ENCODE measurements at regions not wholly inside any gene's neighbourhood (a gene's known extent, or its start where the extent isn't known, plus 50 kb on each side); places are given as distances from the start of the nearest gene placed in this dataset.

DNA sequence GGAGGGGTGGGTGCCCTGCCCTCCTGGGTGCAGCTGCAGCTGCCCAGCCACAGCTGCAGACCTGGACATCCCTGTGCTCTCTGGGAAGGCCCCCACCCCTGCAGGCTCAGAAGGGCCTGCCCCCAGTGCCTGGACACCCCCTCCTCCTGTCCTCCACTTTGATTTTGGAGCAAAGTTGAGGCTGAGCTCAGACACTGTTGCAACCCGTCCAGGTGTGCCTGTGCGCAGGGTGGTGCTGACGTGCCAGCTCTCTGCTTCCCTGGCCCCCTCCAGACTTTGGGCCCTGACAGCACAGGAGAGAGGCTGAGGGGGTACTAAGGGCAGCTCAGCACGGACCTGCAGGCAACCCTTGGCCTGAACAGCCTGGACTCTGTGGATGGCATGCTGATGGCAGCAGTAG is 750.3 kb downstream of the ARAP2 start (continued):
- no peak for TF ChIP-seq ARNTL (CRISPR knock-in tag; IDR thresholded peaks at IDR 0.05; ENCODE audit: borderline replicate concordance, low read depth)

DNA sequence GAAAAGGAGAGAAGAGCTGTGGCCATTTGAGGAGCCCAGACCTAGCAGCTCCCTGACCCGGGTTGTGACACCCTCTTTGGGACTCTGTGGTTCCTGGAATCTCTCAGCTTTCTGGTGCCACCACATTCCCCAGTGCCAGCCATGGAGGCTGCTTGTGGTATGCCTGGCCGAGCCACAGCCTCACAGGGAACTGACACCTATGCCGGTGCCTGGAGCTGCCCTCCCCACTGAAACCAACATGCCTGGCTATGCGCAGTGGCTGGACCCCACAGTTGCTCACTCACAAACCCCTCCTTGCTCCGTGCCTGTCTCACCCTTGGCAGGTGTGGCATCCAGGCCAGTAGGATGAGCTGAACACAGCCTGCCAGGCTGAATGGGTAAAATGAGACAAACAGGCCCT is 749.4 kb downstream of the ARAP2 start:
- no peak for TF ChIP-seq ZFP3 (CRISPR knock-in tag; IDR thresholded peaks at IDR 0.05)
- TF ChIP-seq TOX (CRISPR knock-in tag; IDR thresholded peaks at IDR 0.05; ENCODE audit: borderline replicate concordance), result no peak
- no peak for ATAC-seq

DNA sequence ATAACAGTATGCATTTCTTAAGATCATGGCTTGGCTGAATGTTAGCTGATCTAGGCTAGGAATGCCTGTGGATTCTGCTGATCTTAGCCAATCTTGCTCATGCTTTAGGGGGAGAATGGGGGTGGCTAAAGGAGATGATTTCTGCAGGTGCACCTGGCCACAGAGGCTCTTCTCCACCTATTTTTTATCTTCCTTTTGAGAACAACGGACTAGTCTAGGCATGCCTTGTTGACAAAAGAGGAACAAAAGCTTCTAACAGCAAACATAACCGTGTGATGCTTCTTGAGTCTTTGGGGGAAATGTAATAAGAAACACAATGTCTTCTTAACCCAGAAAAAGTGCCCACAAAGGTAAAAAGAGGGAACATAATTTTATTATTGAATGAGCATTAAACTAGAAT is 743.5 kb downstream of the ARAP2 start:
- ATAC-seq, result no peak
- TF ChIP-seq OSR1 (CRISPR knock-in tag; IDR thresholded peaks at IDR 0.05) (no peak), ZNF565 (CRISPR knock-in tag; conservative IDR thresholded peaks at IDR 0.05; ENCODE audit: low read depth) (no peak), TOX (CRISPR knock-in tag; IDR thresholded peaks at IDR 0.05; ENCODE audit: borderline replicate concordance) (no peak), CSDC2 (CRISPR knock-in tag; IDR thresholded peaks at IDR 0.05) (no peak), PPARA (CRISPR knock-in tag; IDR thresholded peaks at IDR 0.05; ENCODE audit: borderline replicate concordance) (no peak)
- TF ChIP-seq, protein P1, sequence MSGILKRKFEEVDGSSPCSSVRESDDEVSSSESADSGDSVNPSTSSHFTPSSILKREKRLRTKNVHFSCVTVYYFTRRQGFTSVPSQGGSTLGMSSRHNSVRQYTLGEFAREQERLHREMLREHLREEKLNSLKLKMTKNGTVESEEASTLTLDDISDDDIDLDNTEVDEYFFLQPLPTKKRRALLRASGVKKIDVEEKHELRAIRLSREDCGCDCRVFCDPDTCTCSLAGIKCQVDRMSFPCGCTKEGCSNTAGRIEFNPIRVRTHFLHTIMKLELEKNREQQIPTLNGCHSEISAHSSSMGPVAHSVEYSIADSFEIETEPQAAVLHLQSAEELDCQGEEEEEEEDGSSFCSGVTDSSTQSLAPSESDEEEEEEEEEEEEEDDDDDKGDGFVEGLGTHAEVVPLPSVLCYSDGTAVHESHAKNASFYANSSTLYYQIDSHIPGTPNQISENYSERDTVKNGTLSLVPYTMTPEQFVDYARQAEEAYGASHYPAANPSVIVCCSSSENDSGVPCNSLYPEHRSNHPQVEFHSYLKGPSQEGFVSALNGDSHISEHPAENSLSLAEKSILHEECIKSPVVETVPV (CRISPR knock-in tag; IDR thresholded peaks at IDR 0.05), result no peak
- TF ChIP-seq, protein P2, sequence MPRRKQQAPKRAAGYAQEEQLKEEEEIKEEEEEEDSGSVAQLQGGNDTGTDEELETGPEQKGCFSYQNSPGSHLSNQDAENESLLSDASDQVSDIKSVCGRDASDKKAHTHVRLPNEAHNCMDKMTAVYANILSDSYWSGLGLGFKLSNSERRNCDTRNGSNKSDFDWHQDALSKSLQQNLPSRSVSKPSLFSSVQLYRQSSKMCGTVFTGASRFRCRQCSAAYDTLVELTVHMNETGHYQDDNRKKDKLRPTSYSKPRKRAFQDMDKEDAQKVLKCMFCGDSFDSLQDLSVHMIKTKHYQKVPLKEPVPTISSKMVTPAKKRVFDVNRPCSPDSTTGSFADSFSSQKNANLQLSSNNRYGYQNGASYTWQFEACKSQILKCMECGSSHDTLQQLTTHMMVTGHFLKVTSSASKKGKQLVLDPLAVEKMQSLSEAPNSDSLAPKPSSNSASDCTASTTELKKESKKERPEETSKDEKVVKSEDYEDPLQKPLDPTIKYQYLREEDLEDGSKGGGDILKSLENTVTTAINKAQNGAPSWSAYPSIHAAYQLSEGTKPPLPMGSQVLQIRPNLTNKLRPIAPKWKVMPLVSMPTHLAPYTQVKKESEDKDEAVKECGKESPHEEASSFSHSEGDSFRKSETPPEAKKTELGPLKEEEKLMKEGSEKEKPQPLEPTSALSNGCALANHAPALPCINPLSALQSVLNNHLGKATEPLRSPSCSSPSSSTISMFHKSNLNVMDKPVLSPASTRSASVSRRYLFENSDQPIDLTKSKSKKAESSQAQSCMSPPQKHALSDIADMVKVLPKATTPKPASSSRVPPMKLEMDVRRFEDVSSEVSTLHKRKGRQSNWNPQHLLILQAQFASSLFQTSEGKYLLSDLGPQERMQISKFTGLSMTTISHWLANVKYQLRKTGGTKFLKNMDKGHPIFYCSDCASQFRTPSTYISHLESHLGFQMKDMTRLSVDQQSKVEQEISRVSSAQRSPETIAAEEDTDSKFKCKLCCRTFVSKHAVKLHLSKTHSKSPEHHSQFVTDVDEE (CRISPR knock-in tag; IDR thresholded peaks at IDR 0.05), result no peak

DNA sequence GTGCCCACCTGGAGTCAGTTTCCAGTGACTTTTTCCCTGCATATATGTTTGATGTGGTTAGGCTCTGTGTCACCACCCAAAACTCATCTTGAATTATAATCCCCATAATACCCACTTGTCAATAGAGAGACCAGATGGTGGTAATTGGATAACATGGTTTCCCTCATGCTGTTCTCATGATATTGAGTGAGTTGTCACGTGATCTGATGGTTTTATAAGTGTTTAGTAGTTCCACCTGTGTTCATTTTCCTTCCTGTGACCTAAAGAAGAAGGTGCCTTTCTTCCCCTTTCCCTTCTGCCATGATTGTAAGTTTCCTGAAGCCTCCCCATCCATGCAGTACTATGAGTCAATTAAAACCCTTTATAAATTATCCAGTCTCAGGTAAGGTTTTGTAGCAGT is 740.9 kb downstream of the ARAP2 start:
- no peak for TF ChIP-seq OSR1 (CRISPR knock-in tag; IDR thresholded peaks at IDR 0.05)
- no peak for TF ChIP-seq TCF4 (CRISPR knock-in tag; IDR thresholded peaks at IDR 0.05; ENCODE audit: borderline replicate concordance)
- TF ChIP-seq ISL1 (CRISPR knock-in tag; IDR thresholded peaks at IDR 0.05), result no peak
- TF ChIP-seq, protein P3, sequence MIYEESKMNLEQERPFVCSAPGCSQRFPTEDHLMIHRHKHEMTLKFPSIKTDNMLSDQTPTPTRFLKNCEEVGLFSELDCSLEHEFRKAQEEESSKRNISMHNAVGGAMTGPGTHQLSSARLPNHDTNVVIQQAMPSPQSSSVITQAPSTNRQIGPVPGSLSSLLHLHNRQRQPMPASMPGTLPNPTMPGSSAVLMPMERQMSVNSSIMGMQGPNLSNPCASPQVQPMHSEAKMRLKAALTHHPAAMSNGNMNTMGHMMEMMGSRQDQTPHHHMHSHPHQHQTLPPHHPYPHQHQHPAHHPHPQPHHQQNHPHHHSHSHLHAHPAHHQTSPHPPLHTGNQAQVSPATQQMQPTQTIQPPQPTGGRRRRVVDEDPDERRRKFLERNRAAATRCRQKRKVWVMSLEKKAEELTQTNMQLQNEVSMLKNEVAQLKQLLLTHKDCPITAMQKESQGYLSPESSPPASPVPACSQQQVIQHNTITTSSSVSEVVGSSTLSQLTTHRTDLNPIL (CRISPR knock-in tag; IDR thresholded peaks at IDR 0.05; ENCODE audit: low read depth), result no peak
- TF ChIP-seq, protein P1 (CRISPR knock-in tag; IDR thresholded peaks at IDR 0.05), result no peak
- TF ChIP-seq CSDC2 (CRISPR knock-in tag; IDR thresholded peaks at IDR 0.05), result no peak
- no peak for TF ChIP-seq ARNTL (CRISPR knock-in tag; IDR thresholded peaks at IDR 0.05; ENCODE audit: borderline replicate concordance, low read depth)
- no peak for TF ChIP-seq ZNF70 (CRISPR knock-in tag; IDR thresholded peaks at IDR 0.05)
- TF ChIP-seq ZC3H10 (CRISPR knock-in tag; IDR thresholded peaks at IDR 0.05), result no peak
- TF ChIP-seq, protein P2 (CRISPR knock-in tag; IDR thresholded peaks at IDR 0.05), result no peak
- no peak for TF ChIP-seq GLIS3 (CRISPR knock-in tag; IDR thresholded peaks at IDR 0.05)
- TF ChIP-seq, protein P4, sequence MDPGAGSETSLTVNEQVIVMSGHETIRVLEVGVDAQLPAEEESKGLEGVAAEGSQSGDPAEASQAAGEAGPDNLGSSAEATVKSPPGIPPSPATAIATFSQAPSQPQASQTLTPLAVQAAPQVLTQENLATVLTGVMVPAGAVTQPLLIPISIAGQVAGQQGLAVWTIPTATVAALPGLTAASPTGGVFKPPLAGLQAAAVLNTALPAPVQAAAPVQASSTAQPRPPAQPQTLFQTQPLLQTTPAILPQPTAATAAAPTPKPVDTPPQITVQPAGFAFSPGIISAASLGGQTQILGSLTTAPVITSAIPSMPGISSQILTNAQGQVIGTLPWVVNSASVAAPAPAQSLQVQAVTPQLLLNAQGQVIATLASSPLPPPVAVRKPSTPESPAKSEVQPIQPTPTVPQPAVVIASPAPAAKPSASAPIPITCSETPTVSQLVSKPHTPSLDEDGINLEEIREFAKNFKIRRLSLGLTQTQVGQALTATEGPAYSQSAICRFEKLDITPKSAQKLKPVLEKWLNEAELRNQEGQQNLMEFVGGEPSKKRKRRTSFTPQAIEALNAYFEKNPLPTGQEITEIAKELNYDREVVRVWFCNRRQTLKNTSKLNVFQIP (CRISPR knock-in tag; IDR thresholded peaks at IDR 0.05; ENCODE audit: borderline replicate concordance, low read depth), result no peak
- no peak for ATAC-seq

Measured in SK-N-SH treated with all-trans-retinoic acid at 6 μM for 48 hours (cell line).